HAP-1 (cell line): ENCODE measurements at regions not wholly inside any gene's neighbourhood (a gene's known extent, or its start where the extent isn't known, plus 50 kb on each side); places are given as distances from the start of the nearest gene placed in this dataset.
"Not testable (repeated sequence)": the region's sequence is repeated elsewhere in the genome, so short reads cannot be mapped to it uniquely, and the experiment has no call there.

ENCODE experiments used
- DNase-seq, 2 experiments: peaks; one replicate each; pipeline ENCODE4 v3.0.0-alpha.2; 2016 to 2020; ENCODE audit warnings: low spot score in 2 of 2
- H3K27me3 ChIP-seq: fragments of 250-450 bp; sonication (Bioruptor Pico); 2 replicates; pipeline ENCODE4 v1.5.1; 2020; ENCODE audit warnings: low read depth, mild to moderate bottlenecking, moderate library complexity
- H3K36me3 ChIP-seq: fragments of 250-450 bp; sonication (Bioruptor Pico); replicated peaks from 2 replicates; pipeline ENCODE4 v1.5.1; 2020; ENCODE audit warnings: mild to moderate bottlenecking
- H3K4me1 ChIP-seq: fragments of 250-450 bp; sonication (Bioruptor Pico); 2 replicates; pipeline ENCODE4 v1.5.1; 2020; ENCODE audit warnings: mild to moderate bottlenecking
- H3K4me3 ChIP-seq: fragments of 250-450 bp; sonication (Bioruptor Pico); 2 replicates; pipeline ENCODE4 v1.5.1; 2020; ENCODE audit warnings: mild to moderate bottlenecking, moderate library complexity
- H3K9me3 ChIP-seq: fragments of 250-450 bp; sonication (Bioruptor Pico); 2 replicates; pipeline ENCODE4 v1.5.1; 2020; ENCODE audit warnings: mild to moderate bottlenecking, moderate library complexity
- in situ Hi-C: fragments of 300-500 bp; cut with MboI; formaldehyde crosslinking; loops from 3 replicates; pipeline ENCODE4 v1.14.3; 2020; ENCODE audit warnings: low sequenced_read_pairs, inconsistent platforms, mixed read lengths

- Histone ChIP-seq H3K4me3 (no peak overlapping the region), H3K36me3 (no peaks in the 10 kb centered on the region), H3K9me3 (no peaks in the 10 kb centered on the region), H3K27me3 (no peaks in the 10 kb centered on the region), H3K4me1 (no peaks in the 10 kb centered on the region)
- no peak for DNase-seq
- in situ Hi-C loops = no loop called here
Observed at GRCh38 chr5:74971947-74972460, 80.4 kb downstream of the GCNT4 start.

- H3K36me3 ChIP-seq, H3K4me1 ChIP-seq, in situ Hi-C loops, H3K9me3 ChIP-seq, H3K4me3 ChIP-seq, DNase-seq, H3K27me3 ChIP-seq: not testable (repeated sequence)
Observed at GRCh38 chr5:74970891-74971290, 81.5 kb downstream of the GCNT4 start.

- DNase-seq = no peak
- Histone ChIP-seq H3K36me3 (no peaks in the 10 kb centered on the region), H3K4me3 (no peak overlapping the region), H3K9me3 (no peaks in the 10 kb centered on the region), H3K27me3 (no peaks in the 10 kb centered on the region), H3K4me1 (no peaks in the 10 kb centered on the region)
- in situ Hi-C loops = no loop called here
Observed at GRCh38 chr5:74969726-74970125, 82.6 kb downstream of the GCNT4 start.

- H3K36me3 ChIP-seq = no peaks in the 10 kb centered on the region
- H3K27me3 ChIP-seq = peaks cover 7% of the 10 kb centered on the region
- in situ Hi-C loops = no loop called here
- DNase-seq = no peak
- H3K4me1 ChIP-seq = no peaks in the 10 kb centered on the region
- no peaks in the 10 kb centered on the region for H3K9me3 ChIP-seq
- no peak overlapping the region for H3K4me3 ChIP-seq
Observed at GRCh38 chr5:74966141-74967026, 86.0 kb downstream of the GCNT4 start.

- Histone ChIP-seq H3K36me3 (no peaks in the 10 kb centered on the region), H3K4me3 (no peak overlapping the region), H3K4me1 (no peaks in the 10 kb centered on the region), H3K27me3 (peaks cover 7% of the 10 kb centered on the region), H3K9me3 (no peaks in the 10 kb centered on the region)
- no peak for DNase-seq
- in situ Hi-C loops = no loop called here
Observed at GRCh38 chr5:74963407-74963806, 89.0 kb downstream of the GCNT4 start.

GRCh38 chr5:74957906-74958305, 91.7 kb upstream of the FAM169A start:
- in situ Hi-C loops = no loop called here
- Histone ChIP-seq H3K36me3 (no peaks in the 10 kb centered on the region), H3K4me3 (no peak overlapping the region), H3K27me3 (no peaks in the 10 kb centered on the region), H3K4me1 (no peaks in the 10 kb centered on the region), H3K9me3 (no peaks in the 10 kb centered on the region; the same call in 1 of the 2 replicates)
- DNase-seq = no peak

GRCh38 chr5:74957029-74957784, 91.0 kb upstream of the FAM169A start:
- no peaks in the 10 kb centered on the region for H3K4me1 ChIP-seq
- H3K27me3 ChIP-seq = no peaks in the 10 kb centered on the region
- H3K4me3 ChIP-seq = no peak overlapping the region
- no peak for DNase-seq
- in situ Hi-C loops = no loop called here
- H3K36me3 ChIP-seq = no peaks in the 10 kb centered on the region
- H3K9me3 ChIP-seq = no peaks in the 10 kb centered on the region; the same call in 1 of the 2 replicates

- no peak for DNase-seq
- Histone ChIP-seq H3K36me3 (no peaks in the 10 kb centered on the region), H3K27me3 (no peaks in the 10 kb centered on the region), H3K4me3 (no peak overlapping the region), H3K9me3 (no peaks in the 10 kb centered on the region; the same call in 1 of the 2 replicates), H3K4me1 (no peaks in the 10 kb centered on the region)
- in situ Hi-C loops = no loop called here
Observed at GRCh38 chr5:74956278-74956677, 90.1 kb upstream of the FAM169A start.

GRCh38 chr5:74954919-74955318, 88.7 kb upstream of the FAM169A start:
- Histone ChIP-seq H3K9me3 (no peaks in the 10 kb centered on the region; the same call in 1 of the 2 replicates), H3K4me3 (no peak overlapping the region), H3K4me1 (no peaks in the 10 kb centered on the region), H3K27me3 (no peaks in the 10 kb centered on the region), H3K36me3 (no peaks in the 10 kb centered on the region)
- DNase-seq = no peak
- in situ Hi-C loops = no loop called here

- in situ Hi-C loops = no loop called here
- Histone ChIP-seq H3K36me3 (no peaks in the 10 kb centered on the region), H3K27me3 (no peaks in the 10 kb centered on the region), H3K4me1 (no peaks in the 10 kb centered on the region), H3K9me3 (no peaks in the 10 kb centered on the region; the same call in 1 of the 2 replicates), H3K4me3 (no peak overlapping the region)
- DNase-seq = no peak
Observed at GRCh38 chr5:74953937-74954720, 87.9 kb upstream of the FAM169A start.

- no peaks in the 10 kb centered on the region for H3K27me3 ChIP-seq
- H3K4me3 ChIP-seq = no peak overlapping the region
- no peak for DNase-seq
- no peaks in the 10 kb centered on the region for H3K36me3 ChIP-seq
- in situ Hi-C loops = no loop called here
- no peaks in the 10 kb centered on the region for H3K4me1 ChIP-seq
- no peaks in the 10 kb centered on the region; the same call in 1 of the 2 replicates for H3K9me3 ChIP-seq
Observed at GRCh38 chr5:74953554-74953936, 87.4 kb upstream of the FAM169A start.

GRCh38 chr5:74952406-74952805, 86.2 kb upstream of the FAM169A start:
- H3K9me3 ChIP-seq = no peaks in the 10 kb centered on the region; the same call in 1 of the 2 replicates
- in situ Hi-C loops = no loop called here
- DNase-seq = no peak
- no peaks in the 10 kb centered on the region for H3K4me1 ChIP-seq
- no peak overlapping the region for H3K4me3 ChIP-seq
- H3K36me3 ChIP-seq = no peaks in the 10 kb centered on the region
- no peaks in the 10 kb centered on the region for H3K27me3 ChIP-seq

- DNase-seq = no peak
- in situ Hi-C loops = no loop called here
- no peaks in the 10 kb centered on the region for H3K4me1 ChIP-seq
Observed at GRCh38 chr5:74951865-74952264, 85.7 kb upstream of the FAM169A start.

More at GRCh38 chr5:74951865-74952264, 85.7 kb upstream of the FAM169A start:
- Histone ChIP-seq H3K4me3 (no peak overlapping the region), H3K27me3 (no peaks in the 10 kb centered on the region), H3K9me3 (no peaks in the 10 kb centered on the region; the same call in 1 of the 2 replicates), H3K36me3 (no peaks in the 10 kb centered on the region)
